HEK293 (cell line): ENCODE measurements at regions not wholly inside any gene's neighbourhood (a gene's known extent, or its start where the extent isn't known, plus 50 kb on each side); places are given as distances from the start of the nearest gene placed in this dataset.

Source experiments
- CTCF ChIP-seq: fragments of 450-650 bp; formaldehyde crosslinking; IDR thresholded peaks from 2 replicates; pipeline ENCODE4 v1.5.1; 2016; ENCODE audit warnings: missing biosample characterization, missing genetic modification characterization
- GLI2 ChIP-seq: fragments of 450-650 bp; formaldehyde crosslinking; IDR thresholded peaks from 2 replicates; pipeline ENCODE4; 2017; ENCODE audit warnings: missing biosample characterization, missing genetic modification characterization, low read depth, borderline replicate concordance
- TSHZ1 ChIP-seq: fragments of 450-650 bp; formaldehyde crosslinking; IDR thresholded peaks from 2 replicates; pipeline ENCODE4 v1.5.1; 2016; ENCODE audit warnings: missing biosample characterization, missing genetic modification characterization, borderline replicate concordance
- YY1 ChIP-seq: fragments of 450-650 bp; formaldehyde crosslinking; IDR thresholded peaks from 2 replicates; pipeline ENCODE4 v1.5.1; 2018; ENCODE audit warnings: missing biosample characterization, missing genetic modification characterization
- ZBTB26 ChIP-seq: fragments of 450-650 bp; formaldehyde crosslinking; optimal IDR thresholded peaks from 2 replicates; pipeline ENCODE3; 2016; ENCODE audit warnings: missing biosample characterization, mild to moderate bottlenecking, missing genetic modification characterization
- ZNF266 ChIP-seq: fragments of 450-650 bp; formaldehyde crosslinking; IDR thresholded peaks from 2 replicates; pipeline ENCODE4 v1.5.1; 2016; ENCODE audit warnings: missing biosample characterization, missing genetic modification characterization, low read depth
- ZNF391 ChIP-seq: fragments of 450-650 bp; formaldehyde crosslinking; IDR thresholded peaks from 2 replicates; pipeline ENCODE4 v1.5.1; 2016; ENCODE audit warnings: low read depth, missing biosample characterization, missing genetic modification characterization, borderline replicate concordance
- ZNF560 ChIP-seq: fragments of 450-650 bp; formaldehyde crosslinking; IDR thresholded peaks from 2 replicates; pipeline ENCODE4 v1.5.1; 2017; ENCODE audit warnings: missing biosample characterization, missing genetic modification characterization, borderline replicate concordance
- ZNF639 ChIP-seq: fragments of 450-650 bp; formaldehyde crosslinking; IDR thresholded peaks from 2 replicates; pipeline ENCODE4 v1.5.1; 2016; ENCODE audit warnings: missing biosample characterization, missing genetic modification characterization

- no peak for TF ChIP-seq TSHZ1 (tag by site-specific recombination)
- no peak for TF ChIP-seq ZBTB26 (tag by site-specific recombination)
- no peak for TF ChIP-seq CTCF
- no peak for TF ChIP-seq ZNF639
- TF ChIP-seq GLI2 (tag by site-specific recombination), result no peak
- no peak for TF ChIP-seq ZNF266
- no peak for TF ChIP-seq ZNF560 (tag by site-specific recombination)
- TF ChIP-seq ZNF391 (tag by site-specific recombination), result no peak
- TF ChIP-seq YY1, result no peak
These were observed 279.7 kb upstream of the MYT1L start for GRCh38 chr2:2610751-2611150.
